Right renal cortex interstitium (tissue), 3 donors: ENCODE measurements at regions not wholly inside any gene's neighbourhood (a gene's known extent, or its start where the extent isn't known, plus 50 kb on each side); places are given as distances from the start of the nearest gene placed in this dataset.

Experiments used
- DNase-seq, 3 donors: peaks; one replicate each; pipeline ENCODE4 v3.0.0-alpha.2; 2013; ENCODE audit warnings: low read depth in 3 of 3, low spot score in 2 of 3

GRCh38 chr3:16658004-16658924, 53.0 kb upstream of the DAZL start:
- DNase-seq: no peak

- DNase-seq: no peak
Observed at GRCh38 chr3:16658925-16659793, 53.9 kb upstream of the DAZL start.

GRCh38 chr3:16663854-16664712, 58.9 kb upstream of the DAZL start:
- no peak for DNase-seq

GRCh38 chr3:16665282-16665741, 60.1 kb upstream of the DAZL start:
- DNase-seq: no peak

- DNase-seq: no peak
Observed at GRCh38 chr3:16666206-16666605, 61.0 kb upstream of the DAZL start.

GRCh38 chr3:16667633-16668032, 62.4 kb upstream of the DAZL start:
- DNase-seq: no peak

GRCh38 chr3:16668776-16669545, 63.7 kb upstream of the DAZL start:
- DNase-seq: no peak

GRCh38 chr3:16670191-16670590, 65.0 kb upstream of the DAZL start:
- no peak for DNase-seq

GRCh38 chr3:16671690-16672089, 66.5 kb upstream of the DAZL start:
- DNase-seq: no peak

- DNase-seq: no peak
Observed at GRCh38 chr3:16673530-16673929, 68.3 kb upstream of the DAZL start.

- DNase-seq: no peak
Observed at GRCh38 chr3:16675805-16676204, 70.6 kb upstream of the DAZL start.

- no peak for DNase-seq
Observed at GRCh38 chr3:16686679-16687078, 81.5 kb upstream of the DAZL start.

- DNase-seq: no peak
Observed at GRCh38 chr3:16687221-16687620, 82.0 kb upstream of the DAZL start.

- DNase-seq: no peak
Observed at GRCh38 chr3:16692486-16693344, 87.5 kb upstream of the DAZL start.

GRCh38 chr3:16693820-16694219, 88.6 kb upstream of the DAZL start:
- no peak for DNase-seq

- DNase-seq: no peak
Observed at GRCh38 chr3:16695710-16696109, 90.5 kb upstream of the DAZL start.

- DNase-seq: no peak
Observed at GRCh38 chr3:16697443-16698147, 92.4 kb upstream of the DAZL start.

- DNase-seq: no peak
Observed at GRCh38 chr3:16700651-16701050, 95.4 kb upstream of the DAZL start.
